ENCODE measurements at regions not wholly inside any gene's neighbourhood (a gene's known extent, or its start where the extent isn't known, plus 50 kb on each side); places are given as distances from the start of the nearest gene placed in this dataset.

DNA sequence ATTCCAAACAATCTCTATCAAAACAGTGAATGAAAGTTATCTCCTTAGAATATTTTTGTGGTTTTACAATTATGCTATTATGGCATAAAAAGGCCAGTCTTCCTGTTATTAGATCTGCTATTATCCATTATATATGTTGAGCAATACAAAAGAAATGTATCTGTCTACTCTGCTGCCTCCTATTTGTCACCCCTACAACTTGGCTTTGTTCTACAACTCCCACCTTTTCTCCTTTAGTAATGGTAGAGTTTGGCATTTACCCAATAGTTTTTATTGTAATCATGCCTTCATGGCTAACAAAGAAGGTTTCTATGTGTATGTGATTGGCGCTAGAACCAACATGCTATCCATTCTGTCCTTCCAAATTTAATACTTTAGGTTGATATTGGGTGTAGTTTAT is 189.2 kb upstream of the PRDM9 start:
- no peak for TF ChIP-seq POLR2A (IDR thresholded peaks at IDR 0.05)
- 89 to 92% methylated on average over 1 of the region's 1 CpG for WGBS, 2 donors
- Histone ChIP-seq H3K4me1 (no peaks in the 10 kb centered on the region), H3K4me3 (no peak overlapping the region), H3K27ac (no peak overlapping the region), H3K27me3 (no peaks in the 10 kb centered on the region), H3K36me3 (no peaks in the 10 kb centered on the region), H3K9me3 (no peaks in the 10 kb centered on the region)
- no peak for ATAC-seq (ENCODE audit: low FRiP score in 2 of 2)
- no peak for DNase-seq

DNA sequence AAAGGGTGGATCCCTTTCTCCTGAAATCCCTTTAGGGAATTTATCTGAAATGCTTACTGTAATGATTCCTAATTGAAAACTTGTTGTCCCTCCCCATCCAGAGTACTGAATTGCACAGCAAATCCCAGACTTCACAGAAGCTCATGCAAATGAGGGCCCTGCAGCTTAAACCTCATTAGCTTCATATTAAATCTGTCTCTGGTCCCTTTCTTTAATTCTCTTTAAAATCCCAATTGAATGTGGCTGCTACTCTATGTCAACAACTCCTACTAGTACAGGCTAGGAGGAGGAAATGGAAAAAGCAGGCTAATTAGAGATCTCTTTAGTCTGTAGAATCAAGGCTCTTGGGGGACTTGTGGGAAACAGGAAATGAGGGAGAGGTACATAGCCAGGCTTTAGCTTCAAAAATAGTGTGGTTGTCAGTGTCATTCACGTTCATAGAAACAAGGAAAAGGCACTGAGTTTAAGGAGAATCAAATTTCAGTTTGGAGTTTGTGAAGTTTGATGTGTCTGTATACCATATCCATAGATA is 191.3 kb upstream of the PRDM9 start:
- no peaks in the 10 kb centered on the region for H3K27me3 ChIP-seq
- H3K4me3 ChIP-seq: no peak overlapping the region
- H3K27ac ChIP-seq: no peak overlapping the region
- 19 to 43% methylated on average over 1 of the region's 1 CpG for WGBS, 2 donors
- H3K9me3 ChIP-seq: no peaks in the 10 kb centered on the region
- ATAC-seq (ENCODE audit: low FRiP score in 2 of 2) (no peak), DNase-seq (no peak)
- no peak for TF ChIP-seq EP300 (IDR thresholded peaks at IDR 0.05)
- TF ChIP-seq, protein P1, sequence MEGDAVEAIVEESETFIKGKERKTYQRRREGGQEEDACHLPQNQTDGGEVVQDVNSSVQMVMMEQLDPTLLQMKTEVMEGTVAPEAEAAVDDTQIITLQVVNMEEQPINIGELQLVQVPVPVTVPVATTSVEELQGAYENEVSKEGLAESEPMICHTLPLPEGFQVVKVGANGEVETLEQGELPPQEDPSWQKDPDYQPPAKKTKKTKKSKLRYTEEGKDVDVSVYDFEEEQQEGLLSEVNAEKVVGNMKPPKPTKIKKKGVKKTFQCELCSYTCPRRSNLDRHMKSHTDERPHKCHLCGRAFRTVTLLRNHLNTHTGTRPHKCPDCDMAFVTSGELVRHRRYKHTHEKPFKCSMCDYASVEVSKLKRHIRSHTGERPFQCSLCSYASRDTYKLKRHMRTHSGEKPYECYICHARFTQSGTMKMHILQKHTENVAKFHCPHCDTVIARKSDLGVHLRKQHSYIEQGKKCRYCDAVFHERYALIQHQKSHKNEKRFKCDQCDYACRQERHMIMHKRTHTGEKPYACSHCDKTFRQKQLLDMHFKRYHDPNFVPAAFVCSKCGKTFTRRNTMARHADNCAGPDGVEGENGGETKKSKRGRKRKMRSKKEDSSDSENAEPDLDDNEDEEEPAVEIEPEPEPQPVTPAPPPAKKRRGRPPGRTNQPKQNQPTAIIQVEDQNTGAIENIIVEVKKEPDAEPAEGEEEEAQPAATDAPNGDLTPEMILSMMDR (IDR thresholded peaks at IDR 0.05): no peak
- TF ChIP-seq POLR2A (IDR thresholded peaks at IDR 0.05): no peak
- TF ChIP-seq POLR2AphosphoS5 (IDR thresholded peaks at IDR 0.05): no peak
- H3K36me3 ChIP-seq: no peaks in the 10 kb centered on the region
- H3K4me1 ChIP-seq: no peaks in the 10 kb centered on the region

GRCh38 chr5:23314827-23315226 is 192.6 kb upstream of the PRDM9 start:
- Histone ChIP-seq H3K27ac (no peak overlapping the region), H3K36me3 (no peaks in the 10 kb centered on the region), H3K9me3 (no peaks in the 10 kb centered on the region), H3K4me1 (no peaks in the 10 kb centered on the region), H3K4me3 (no peak overlapping the region), H3K27me3 (no peaks in the 10 kb centered on the region)
- no peak for DNase-seq
- TF ChIP-seq, protein P1 (IDR thresholded peaks at IDR 0.05): no peak
- no peak for ATAC-seq (ENCODE audit: low FRiP score in 2 of 2)
- 81 to 95% methylated on average over 3 of the region's 3 CpGs for WGBS, 2 donors

DNA sequence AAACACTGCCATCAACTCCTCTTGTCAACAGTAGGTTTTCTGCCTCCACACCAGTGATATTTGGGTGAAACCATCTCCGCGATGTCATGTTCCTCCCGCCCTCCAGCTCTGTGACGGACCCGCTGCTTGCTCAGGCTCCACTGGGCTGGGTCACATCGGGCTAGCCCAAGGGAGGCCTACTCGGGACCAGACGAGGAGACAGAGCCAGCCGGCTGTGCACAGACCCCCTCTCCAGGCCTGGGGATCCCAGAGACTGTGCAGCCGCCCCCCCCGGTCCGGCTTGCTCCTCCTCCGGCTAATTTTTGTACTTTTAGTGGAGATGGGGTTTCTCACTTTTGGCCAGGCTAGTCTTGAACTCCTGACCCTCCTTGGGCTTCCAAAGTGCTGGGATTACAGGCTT is 202.4 kb upstream of the PRDM9 start:
- Histone ChIP-seq H3K36me3 (no peaks in the 10 kb centered on the region), H3K4me3 (no peak overlapping the region), H3K9me3 (no peaks in the 10 kb centered on the region), H3K4me1 (no peaks in the 10 kb centered on the region), H3K27me3 (no peaks in the 10 kb centered on the region), H3K27ac (no peak overlapping the region)
- peak in 1 of 2 donors; percentile 47 for DNase-seq
- TF ChIP-seq POLR2A (IDR thresholded peaks at IDR 0.05) (no peak), POLR2AphosphoS5 (IDR thresholded peaks at IDR 0.05) (no peak), EP300 (IDR thresholded peaks at IDR 0.05) (no peak)
- TF ChIP-seq, protein P1 (IDR thresholded peaks at IDR 0.05): no peak
- 84 to 87% methylated on average over 9 to 13 of the region's 13 CpGs for WGBS, 2 donors
- no peak for ATAC-seq (ENCODE audit: low FRiP score in 2 of 2)

GRCh38 chr5:23303836-23304235 is 203.6 kb upstream of the PRDM9 start:
- Histone ChIP-seq H3K27ac (no peak overlapping the region), H3K27me3 (no peaks in the 10 kb centered on the region), H3K9me3 (no peaks in the 10 kb centered on the region), H3K4me3 (no peak overlapping the region), H3K36me3 (no peaks in the 10 kb centered on the region), H3K4me1 (no peaks in the 10 kb centered on the region)
- no peak for ATAC-seq (ENCODE audit: low FRiP score in 2 of 2)
- TF ChIP-seq EP300 (IDR thresholded peaks at IDR 0.05) (no peak), POLR2AphosphoS5 (IDR thresholded peaks at IDR 0.05) (no peak)
- peak in 1 of 2 donors; percentile 68 for DNase-seq
- 89 to 94% methylated on average over 18 of the region's 18 CpGs for WGBS, 2 donors

DNA sequence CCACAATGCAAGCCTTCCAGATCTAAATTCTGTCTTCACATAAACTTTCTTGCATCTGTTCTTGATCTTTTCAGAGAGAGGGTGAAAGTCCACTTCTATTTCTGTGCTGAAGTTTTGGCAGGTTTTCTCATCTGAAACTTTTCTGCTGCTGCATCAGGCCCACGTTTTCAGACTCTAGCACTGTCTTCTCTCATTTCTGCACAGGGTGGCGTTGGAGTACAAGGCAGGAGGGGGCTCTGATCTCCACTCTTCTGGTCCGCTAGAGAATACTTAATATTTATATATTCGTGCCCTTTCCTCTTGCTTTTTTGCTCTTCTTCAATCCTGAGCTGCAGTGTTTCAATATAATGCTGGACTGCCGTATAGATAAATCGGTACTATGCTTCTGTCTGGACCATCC is 204.0 kb upstream of the PRDM9 start:
- H3K36me3 ChIP-seq: no peaks in the 10 kb centered on the region
- no peak overlapping the region for H3K27ac ChIP-seq
- no peak overlapping the region for H3K4me3 ChIP-seq
- ATAC-seq (ENCODE audit: low FRiP score in 2 of 2): no peak
- no peaks in the 10 kb centered on the region for H3K4me1 ChIP-seq
- no peaks in the 10 kb centered on the region for H3K27me3 ChIP-seq
- H3K9me3 ChIP-seq: no peaks in the 10 kb centered on the region
- no peak for DNase-seq
- no peak for TF ChIP-seq POLR2AphosphoS5 (IDR thresholded peaks at IDR 0.05)
- TF ChIP-seq EP300 (IDR thresholded peaks at IDR 0.05): no peak
- TF ChIP-seq POLR2A (IDR thresholded peaks at IDR 0.05): no peak
- TF ChIP-seq, protein P1 (IDR thresholded peaks at IDR 0.05): no peak
- WGBS, 2 donors: 80 to 84% methylated on average over 6 of the region's 6 CpGs
